ENCODE measurements at regions not wholly inside any gene's neighbourhood (a gene's known extent, or its start where the extent isn't known, plus 50 kb on each side); places are given as distances from the start of the nearest gene placed in this dataset.
"Not testable (repeated sequence)": the region's sequence is repeated elsewhere in the genome, so short reads cannot be mapped to it uniquely, and the experiment has no call there.

- H3K9ac ChIP-seq = no peak overlapping the region
- H3K4me3 ChIP-seq = no peak overlapping the region
- no peak overlapping the region for H3K4me2 ChIP-seq
- H3K27ac ChIP-seq = no peak overlapping the region
- H3K27me3 ChIP-seq = no peaks in the 10 kb centered on the region
- H4K20me1 ChIP-seq = no peaks in the 10 kb centered on the region
- no peaks in the 10 kb centered on the region for H3K36me3 ChIP-seq
- TF ChIP-seq Cebpa-rat (IDR thresholded peaks at IDR 0.05) = no peak
- no peaks in the 10 kb centered on the region for H3K4me1 ChIP-seq
- H3K9me3 ChIP-seq (replicated peaks in 1 of 11) = no peaks in the 10 kb centered on the region
These were observed 641.0 kb upstream of the NRP1 start for GRCh38 chr10:33975481-33975880.

DNA sequence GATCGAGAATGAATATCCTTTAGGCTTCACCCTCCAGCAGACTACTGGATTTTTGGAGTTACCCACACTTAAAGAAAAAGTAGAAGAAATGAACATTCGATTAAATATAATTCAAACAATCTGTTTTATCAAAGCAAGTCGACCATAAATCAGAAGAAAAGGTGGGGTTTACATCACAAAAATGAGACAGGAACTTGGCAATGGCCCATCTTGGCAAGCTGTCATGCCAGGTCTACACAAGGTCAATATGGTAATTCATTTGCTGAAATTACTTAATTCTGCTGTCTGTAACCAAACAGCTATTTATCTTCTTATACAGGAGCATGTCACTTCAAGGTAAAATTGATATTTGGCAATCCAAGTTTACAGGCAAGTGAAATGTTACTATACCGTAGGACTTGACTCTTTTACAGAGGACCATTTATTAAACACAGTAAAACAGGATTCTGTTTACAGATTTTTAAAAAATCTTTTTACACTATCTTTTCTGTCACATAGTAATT, 640.6 kb upstream of the NRP1 start:
- H3K27me3 ChIP-seq = no peaks in the 10 kb centered on the region
- no peak overlapping the region for H3K9ac ChIP-seq
- H4K20me1 ChIP-seq = no peaks in the 10 kb centered on the region
- no peak overlapping the region for H3K27ac ChIP-seq
- H3K36me3 ChIP-seq = no peaks in the 10 kb centered on the region
- no peaks in the 10 kb centered on the region for H3K9me3 ChIP-seq (replicated peaks in 1 of 11)
- H3K4me3 ChIP-seq = no peak overlapping the region
- no peak for TF ChIP-seq Cebpa-rat (IDR thresholded peaks at IDR 0.05)
- no peak overlapping the region for H3K4me2 ChIP-seq
- no peaks in the 10 kb centered on the region for H3K4me1 ChIP-seq

- H3K9me3 ChIP-seq (replicated peaks in 1 of 11) = peaks cover 0 to 9% (median 0%) of the 10 kb centered on the region in 11 experiments; a peak in 6 of 22 replicates
- no peaks in the 10 kb centered on the region for H3K27me3 ChIP-seq
- H4K20me1 ChIP-seq = no peaks in the 10 kb centered on the region
- H3K36me3 ChIP-seq = no peaks in the 10 kb centered on the region
- H3K4me2 ChIP-seq = no peak overlapping the region
- H3K4me1 ChIP-seq = no peaks in the 10 kb centered on the region; a peak in 1 of 20 replicates
- no peak overlapping the region for H3K27ac ChIP-seq
- H3K4me3 ChIP-seq = no peak overlapping the region
- no peak for TF ChIP-seq Cebpa-rat (IDR thresholded peaks at IDR 0.05)
- H3K9ac ChIP-seq = no peak overlapping the region
These were observed 634.5 kb upstream of the NRP1 start for GRCh38 chr10:33968983-33969382.

DNA sequence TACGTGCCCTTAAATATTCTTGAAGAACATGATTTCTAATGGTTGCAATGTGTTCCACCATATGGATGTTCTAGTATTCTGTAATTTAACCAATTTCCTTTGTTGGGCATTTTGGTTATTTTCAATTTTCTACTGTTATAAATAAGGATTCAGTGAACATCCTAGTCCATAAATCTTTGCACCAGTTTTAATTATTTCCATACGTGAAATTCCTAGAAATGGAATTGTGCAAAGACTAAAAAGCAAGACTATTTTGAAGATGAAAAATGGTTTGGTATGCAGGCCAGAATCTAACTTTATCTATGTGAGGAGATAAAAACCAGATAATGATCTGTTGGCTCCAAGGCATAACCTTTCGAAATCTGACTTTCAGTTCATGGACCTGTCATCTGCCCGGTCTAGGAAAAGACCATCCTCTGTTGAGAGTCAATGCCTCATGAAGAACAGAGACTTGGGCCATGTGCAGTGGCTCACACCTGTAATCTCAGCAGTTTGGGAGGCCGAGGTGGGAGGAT, 633.2 kb upstream of the NRP1 start:
- no peak overlapping the region for H3K27ac ChIP-seq
- H3K4me3 ChIP-seq = no peak overlapping the region
- no peaks in the 10 kb centered on the region for H3K36me3 ChIP-seq
- H3K4me2 ChIP-seq = no peak overlapping the region
- no peak overlapping the region for H3K9ac ChIP-seq
- no peaks in the 10 kb centered on the region; a peak in 1 of 20 replicates for H3K4me1 ChIP-seq
- H3K27me3 ChIP-seq = no peaks in the 10 kb centered on the region
- H3K9me3 ChIP-seq (replicated peaks in 1 of 11) = peaks cover 0 to 9% (median 0%) of the 10 kb centered on the region in 11 experiments; a peak in 6 of 22 replicates
- no peak for TF ChIP-seq Cebpa-rat (IDR thresholded peaks at IDR 0.05)
- no peaks in the 10 kb centered on the region for H4K20me1 ChIP-seq

GRCh38 chr10:33966946-33967345, 632.5 kb upstream of the NRP1 start:
- H3K27me3 ChIP-seq = no peaks in the 10 kb centered on the region
- H3K9ac ChIP-seq = no peak overlapping the region
- TF ChIP-seq Cebpa-rat (IDR thresholded peaks at IDR 0.05) = no peak
- H3K4me2 ChIP-seq = no peak overlapping the region
- no peaks in the 10 kb centered on the region for H4K20me1 ChIP-seq
- H3K9me3 ChIP-seq (replicated peaks in 1 of 11) = peaks cover 0 to 9% (median 0%) of the 10 kb centered on the region in 11 experiments; a peak in 6 of 22 replicates
- no peaks in the 10 kb centered on the region; a peak in 1 of 20 replicates for H3K4me1 ChIP-seq
- H3K4me3 ChIP-seq = no peak overlapping the region
- no peak overlapping the region for H3K27ac ChIP-seq
- no peaks in the 10 kb centered on the region for H3K36me3 ChIP-seq

DNA sequence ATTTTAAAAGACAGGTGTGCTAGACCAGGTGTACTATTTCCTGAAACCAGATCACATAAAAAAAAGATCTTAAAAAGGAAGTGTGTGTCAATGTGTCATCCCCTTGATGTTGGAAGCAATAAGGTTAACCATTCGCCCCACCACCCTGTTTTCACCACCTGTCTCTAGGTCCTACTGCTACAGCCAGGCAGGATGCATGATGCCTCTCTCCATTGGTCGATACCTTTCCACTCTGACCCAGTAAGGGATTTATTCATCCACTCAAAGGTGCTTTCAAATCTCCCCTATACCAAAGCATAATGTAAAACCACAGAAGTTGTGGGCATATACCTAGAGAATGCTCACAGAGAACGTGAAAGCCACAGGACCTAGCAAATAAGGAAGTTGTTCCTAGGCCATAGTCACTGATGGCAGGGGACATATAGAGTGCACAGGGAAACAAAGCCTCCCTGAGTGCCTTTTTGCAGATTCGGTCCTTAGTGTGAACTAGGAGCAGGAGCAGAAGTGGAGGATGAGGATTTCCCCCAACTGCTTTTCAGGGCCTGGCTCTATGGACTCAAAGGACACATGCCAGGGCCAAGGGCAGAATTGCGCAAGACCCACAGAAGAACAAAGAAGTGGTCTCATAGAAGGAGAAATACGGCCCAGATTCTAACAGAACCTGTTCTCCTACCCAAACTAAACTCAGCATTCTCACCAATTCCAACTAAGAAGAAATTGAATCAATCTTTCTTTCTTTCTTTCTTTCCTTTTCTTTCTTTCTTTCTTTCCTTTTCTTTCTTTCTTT, 631.5 kb upstream of the NRP1 start:
- Histone ChIP-seq H3K36me3 (no peaks in the 10 kb centered on the region), H3K27ac (no peak overlapping the region), H4K20me1 (no peaks in the 10 kb centered on the region), H3K27me3 (no peaks in the 10 kb centered on the region), H3K4me3 (no peak overlapping the region), H3K4me2 (no peak overlapping the region), H3K9me3 (replicated peaks in 1 of 11) (peaks cover 0 to 9% (median 0%) of the 10 kb centered on the region in 11 experiments; a peak in 6 of 22 replicates), H3K9ac (no peak overlapping the region), H3K4me1 (no peaks in the 10 kb centered on the region; a peak in 1 of 20 replicates)
- TF ChIP-seq Cebpa-rat (IDR thresholded peaks at IDR 0.05) = peak; percentile 72 to 92 (median 82)

- no peaks in the 10 kb centered on the region; a peak in 1 of 20 replicates for H3K4me1 ChIP-seq
- no peaks in the 10 kb centered on the region for H4K20me1 ChIP-seq
- H3K27me3 ChIP-seq = no peaks in the 10 kb centered on the region
- H3K9me3 ChIP-seq (replicated peaks in 1 of 11) = peaks cover 0 to 3% (median 0%) of the 10 kb centered on the region in 11 experiments; a peak in 6 of 22 replicates
- no peak overlapping the region for H3K9ac ChIP-seq
- no peak overlapping the region for H3K4me2 ChIP-seq
- H3K27ac ChIP-seq = no peak overlapping the region
- no peaks in the 10 kb centered on the region for H3K36me3 ChIP-seq
- H3K4me3 ChIP-seq = no peak overlapping the region
- TF ChIP-seq Cebpa-rat (IDR thresholded peaks at IDR 0.05) = no peak
These were observed 629.3 kb upstream of the NRP1 start for GRCh38 chr10:33963729-33964128.

DNA sequence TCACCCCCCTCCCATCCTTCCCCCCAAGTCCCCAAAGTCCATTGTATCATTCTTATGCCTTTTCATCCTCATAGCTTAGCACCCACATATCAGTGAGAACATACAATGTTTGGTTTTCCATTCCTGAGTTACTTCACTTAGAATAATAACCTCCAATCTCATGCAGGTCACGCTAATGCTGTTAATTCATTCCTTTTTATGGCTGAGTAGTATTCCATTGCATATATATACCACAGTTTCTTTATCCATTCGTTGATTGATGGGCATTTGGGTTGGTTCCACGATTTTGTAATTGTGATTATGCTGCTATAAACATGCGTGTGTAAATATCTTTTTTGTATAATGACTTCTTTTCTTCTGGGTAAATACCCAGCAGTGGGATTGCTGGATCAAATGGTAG, 621.9 kb upstream of the NRP1 start:
- H3K4me1 ChIP-seq; H3K36me3 ChIP-seq; H3K4me2 ChIP-seq; H3K9me3 ChIP-seq (replicated peaks in 1 of 11); H3K4me3 ChIP-seq; H3K27me3 ChIP-seq; H3K27ac ChIP-seq; H3K9ac ChIP-seq; H4K20me1 ChIP-seq: not testable (repeated sequence)

DNA sequence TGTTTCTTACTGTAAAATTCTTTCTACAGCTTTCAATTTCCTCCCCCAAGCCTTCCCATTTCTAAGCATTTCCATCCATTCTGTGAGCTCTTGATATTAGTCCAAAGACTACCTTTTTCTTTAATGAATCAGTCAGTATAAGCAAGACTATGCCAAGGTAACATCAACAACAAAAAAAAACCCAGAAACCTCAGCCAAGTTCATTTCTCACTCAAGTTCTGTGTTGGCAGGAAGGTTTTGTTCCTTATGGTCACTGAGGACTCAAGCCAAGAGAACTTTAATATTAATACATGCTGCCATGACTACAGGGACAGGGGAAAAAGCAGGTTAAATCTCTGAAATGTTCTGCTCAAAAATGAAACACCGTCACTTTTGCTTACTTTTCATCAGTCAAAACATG, 621.2 kb upstream of the NRP1 start:
- no peak overlapping the region for H3K9ac ChIP-seq
- H4K20me1 ChIP-seq = no peaks in the 10 kb centered on the region
- H3K4me3 ChIP-seq = no peak overlapping the region
- TF ChIP-seq Cebpa-rat (IDR thresholded peaks at IDR 0.05) = no peak
- no peak overlapping the region for H3K4me2 ChIP-seq
- no peaks in the 10 kb centered on the region for H3K36me3 ChIP-seq
- no peaks in the 10 kb centered on the region for H3K27me3 ChIP-seq
- no peaks in the 10 kb centered on the region; a peak in 1 of 22 replicates for H3K9me3 ChIP-seq (replicated peaks in 1 of 11)
- no peak overlapping the region for H3K27ac ChIP-seq
- no peaks in the 10 kb centered on the region for H3K4me1 ChIP-seq

Data from BLaER1 treated with 17β-estradiol and CSF1 and Interleukin-3, amounts not matched to agents 10 nM and 100 nM (cell line).